NOMO-1 (cell line): ENCODE measurements at regions not wholly inside any gene's neighbourhood (a gene's known extent, or its start where the extent isn't known, plus 50 kb on each side); places are given as distances from the start of the nearest gene placed in this dataset.

Experiments used
- DNase-seq, 2 experiments: peaks; one replicate each; lab custom pipeline; 2025; ENCODE audit not compliant: unreplicated experiment in 2 of 2; lab: John Stamatoyannopoulos, UW

DNA sequence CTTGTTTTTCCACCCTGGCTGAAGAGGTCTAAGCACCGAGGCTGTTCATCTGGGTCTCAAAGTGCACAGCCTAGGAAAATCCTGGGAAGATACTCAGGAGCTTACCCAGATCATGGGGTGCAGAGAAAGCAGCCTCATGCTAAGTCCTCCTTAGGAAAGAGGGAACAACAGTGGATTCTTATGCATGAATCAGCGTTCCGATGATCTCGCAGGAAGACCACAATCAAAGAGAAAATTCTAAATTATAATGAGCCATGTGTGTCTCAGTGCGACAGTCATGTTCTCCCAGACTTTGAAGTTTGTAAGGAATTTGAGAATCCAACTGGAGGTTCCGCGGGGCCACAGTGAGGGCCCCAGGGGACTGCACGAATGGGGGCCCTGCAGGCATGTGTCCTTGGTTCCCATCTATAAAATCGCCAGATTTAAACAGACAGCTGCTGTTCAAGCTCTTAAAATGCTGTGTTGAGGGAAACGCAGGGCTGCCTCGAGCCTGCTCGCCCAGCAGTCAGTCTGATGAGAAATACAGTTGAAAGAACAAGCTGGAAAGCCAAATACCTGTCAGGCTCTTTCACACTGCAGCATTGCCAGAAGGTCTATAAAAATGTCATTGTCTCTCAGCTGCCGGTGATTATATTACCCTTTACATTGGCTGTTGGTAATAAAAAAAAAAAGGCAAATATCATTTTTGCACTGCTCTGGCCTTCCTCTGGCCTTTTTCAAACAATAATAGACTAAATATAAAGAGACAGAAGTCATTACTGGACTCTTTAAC, 152.1 kb downstream of the PMP22 start:
- DNase-seq: no peak

DNA sequence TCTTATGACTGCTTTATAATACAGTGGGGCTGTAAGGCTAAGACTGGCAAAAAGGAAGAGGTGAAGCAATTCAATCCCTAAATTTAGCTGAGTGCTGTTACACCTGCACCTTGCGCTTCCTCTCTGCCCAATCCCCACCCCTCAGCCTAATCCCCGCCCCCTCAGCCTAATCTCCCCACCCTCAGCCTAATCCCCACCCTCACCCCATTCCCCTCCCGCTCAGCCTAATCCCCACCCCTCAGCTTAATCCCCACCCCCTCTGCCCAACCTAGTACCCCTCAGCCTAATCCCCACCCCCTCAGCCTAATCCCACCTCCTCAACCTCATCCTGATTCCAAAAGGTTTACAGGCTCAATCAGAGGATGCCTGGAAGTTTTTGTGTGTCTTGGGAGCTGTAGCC, 155.5 kb downstream of the PMP22 start:
- no peak for DNase-seq

DNA sequence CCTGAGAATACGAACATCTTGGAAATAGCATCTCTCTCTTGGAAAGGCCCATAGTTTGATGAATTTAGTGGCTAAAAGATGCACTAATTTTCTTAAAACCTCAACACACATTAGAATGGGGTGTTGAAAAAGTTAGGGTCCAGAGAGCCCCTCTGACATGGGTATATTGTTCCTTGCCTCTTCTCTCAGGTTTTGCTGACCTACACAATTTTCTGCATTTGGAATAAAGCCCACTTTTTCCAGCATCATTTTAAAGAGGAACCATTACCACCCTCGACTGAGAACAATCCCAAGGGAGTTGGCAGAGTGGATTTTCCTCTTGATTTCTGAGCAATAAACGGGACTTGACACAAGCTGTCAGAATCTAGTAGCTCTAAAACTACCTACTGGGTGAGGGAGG, 156.1 kb downstream of the PMP22 start:
- DNase-seq: no peak

DNA sequence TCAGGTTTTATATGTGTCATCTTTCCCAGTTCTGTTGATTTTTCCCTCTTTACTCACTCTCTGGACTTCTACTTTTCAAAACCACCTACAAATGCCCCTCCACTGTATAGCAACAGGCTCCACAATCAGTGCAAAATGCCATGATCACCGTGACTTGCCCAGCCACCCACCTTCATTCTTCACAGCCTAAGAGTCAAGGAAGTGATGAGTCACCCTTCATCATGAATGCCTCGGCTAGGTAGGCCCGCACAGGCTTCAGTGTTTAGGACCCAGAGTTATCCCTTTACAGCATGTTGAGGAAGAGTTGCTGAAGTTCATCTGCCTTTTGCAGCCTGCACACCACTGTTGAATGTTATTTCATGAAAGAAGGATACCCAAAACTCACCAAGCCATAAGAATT, 158.6 kb downstream of the PMP22 start:
- DNase-seq: no peak

DNA sequence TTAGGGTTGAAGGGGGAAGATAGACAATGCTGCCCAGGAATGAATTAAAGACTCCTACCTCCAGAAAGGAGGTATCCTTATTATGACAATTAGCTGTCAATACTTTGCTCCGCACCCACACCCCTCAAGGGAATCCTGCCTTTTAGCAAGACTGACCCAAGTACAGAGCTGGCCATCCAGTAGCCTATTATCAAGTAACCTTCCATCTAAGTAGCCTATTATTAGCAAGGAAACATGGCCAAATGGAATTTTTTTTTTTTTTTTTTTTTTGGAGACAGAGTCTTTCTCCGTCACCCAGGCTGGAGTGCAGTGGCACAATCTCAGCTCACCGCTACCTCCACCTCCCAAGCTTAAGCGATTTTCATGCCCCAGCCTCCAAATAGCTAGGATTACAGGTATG, 161.3 kb downstream of the PMP22 start:
- DNase-seq: no peak

DNA sequence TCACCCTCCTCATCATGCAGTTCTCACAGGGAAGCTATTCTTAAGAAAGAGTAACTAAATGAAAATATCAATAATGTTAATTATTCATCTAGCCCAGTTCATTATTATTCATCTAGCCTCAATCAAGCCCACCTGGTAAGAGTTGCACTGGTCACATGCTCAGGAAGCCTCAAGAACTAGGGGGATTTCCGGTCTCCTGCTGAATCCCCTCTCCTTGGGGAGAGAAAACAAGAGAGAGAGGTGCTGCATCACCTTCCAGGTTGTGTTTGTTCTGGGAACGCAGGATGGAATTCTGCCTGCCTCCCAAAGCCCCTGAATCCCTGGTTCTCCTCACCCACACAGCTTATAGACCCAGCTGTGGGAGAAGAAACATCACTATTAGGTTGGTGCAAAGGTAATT, 164.0 kb downstream of the PMP22 start:
- no peak for DNase-seq

DNA sequence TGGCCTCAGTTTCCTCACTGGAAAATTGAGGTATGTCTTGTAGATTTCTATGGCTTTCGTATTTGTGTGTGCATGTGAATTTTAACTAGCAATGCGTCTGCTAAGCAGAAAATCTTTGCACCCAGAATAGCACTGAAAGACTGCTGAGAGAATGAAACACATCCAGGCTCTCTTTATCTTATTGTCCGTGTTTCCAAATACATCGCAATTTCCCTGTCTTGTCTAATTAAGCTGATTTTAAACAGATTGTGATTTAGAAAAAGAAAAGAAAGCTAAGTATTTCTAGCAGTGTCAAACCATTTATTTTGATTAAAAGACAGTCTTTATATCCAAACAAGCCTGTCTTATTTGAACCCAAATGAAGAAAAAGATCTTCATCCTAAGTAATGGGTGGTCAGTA, 168.6 kb downstream of the PMP22 start:
- no peak for DNase-seq

DNA sequence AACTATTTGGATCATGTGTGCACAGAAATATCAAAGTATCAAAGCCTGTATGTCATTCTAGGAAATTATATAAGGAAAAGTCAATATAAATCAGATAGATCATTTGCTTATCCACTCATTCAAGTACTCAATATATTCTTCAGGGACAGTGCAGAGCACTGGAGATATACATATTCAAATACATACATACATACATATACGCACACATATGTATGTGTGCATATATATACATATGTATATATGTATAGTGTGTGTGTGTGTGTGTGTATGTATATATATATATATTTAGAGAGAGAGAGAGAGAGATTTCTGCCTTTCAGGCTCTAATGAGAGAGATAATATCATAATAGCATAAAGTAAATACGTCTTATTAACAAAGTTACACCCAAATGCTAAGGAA, 169.2 kb downstream of the PMP22 start:
- DNase-seq: no peak

DNA sequence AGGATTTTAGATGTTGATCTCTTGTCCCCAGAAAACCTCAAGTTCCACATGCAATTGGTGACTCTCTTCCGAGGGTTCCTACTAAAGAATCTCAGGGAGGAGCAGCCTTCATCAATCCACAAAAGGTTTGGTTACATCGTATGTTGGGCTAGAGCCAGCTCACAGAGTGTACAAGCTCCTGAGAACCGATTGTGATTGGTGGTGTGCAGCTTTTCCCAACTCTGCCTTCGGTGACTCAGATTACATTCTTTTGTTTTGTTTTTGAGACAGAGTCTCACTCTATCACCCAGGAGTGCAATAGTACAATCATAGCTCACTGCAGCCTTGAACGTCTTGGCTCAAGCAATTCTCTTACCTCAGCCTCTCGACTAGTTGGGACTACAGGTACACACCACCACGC, 172.4 kb downstream of the PMP22 start:
- DNase-seq: no peak

DNA sequence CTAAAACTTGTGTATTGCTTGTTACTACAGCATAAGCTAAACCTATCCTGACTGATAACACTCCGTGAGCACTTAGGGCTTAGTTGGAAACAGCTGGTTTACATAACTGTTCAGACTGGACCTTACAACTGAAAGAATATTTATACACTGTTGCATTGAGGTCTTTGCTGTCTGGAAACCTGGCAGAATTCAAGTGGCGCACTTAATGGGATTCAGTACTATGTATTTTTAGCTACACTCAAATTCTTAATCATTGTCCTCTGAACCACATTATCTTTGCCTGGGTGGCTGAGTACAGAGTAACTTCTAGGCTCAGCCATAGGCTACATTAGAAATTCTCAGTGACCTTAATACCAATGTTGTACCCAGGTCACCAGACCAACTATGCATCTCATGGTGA, 172.9 kb downstream of the PMP22 start:
- DNase-seq: no peak

DNA sequence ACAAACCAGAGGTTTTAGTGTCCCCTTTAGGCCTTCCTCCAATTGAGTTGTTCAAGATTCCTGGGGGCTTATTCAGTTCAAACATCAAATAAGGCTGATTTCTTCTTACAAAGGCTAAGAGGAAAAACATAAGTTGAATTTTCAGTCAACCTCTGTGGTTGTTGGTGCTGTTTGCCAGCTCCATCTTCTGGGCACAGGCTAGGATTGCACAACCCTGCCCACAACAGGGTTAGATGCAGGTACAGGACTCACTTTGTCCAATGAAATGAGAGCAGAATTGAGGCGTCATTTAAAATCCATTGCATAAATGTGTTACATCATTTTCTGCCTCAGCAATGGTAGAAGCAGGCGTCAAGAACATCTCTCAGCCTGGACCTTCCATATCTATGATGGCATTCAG, 173.3 kb downstream of the PMP22 start:
- DNase-seq: no peak

DNA sequence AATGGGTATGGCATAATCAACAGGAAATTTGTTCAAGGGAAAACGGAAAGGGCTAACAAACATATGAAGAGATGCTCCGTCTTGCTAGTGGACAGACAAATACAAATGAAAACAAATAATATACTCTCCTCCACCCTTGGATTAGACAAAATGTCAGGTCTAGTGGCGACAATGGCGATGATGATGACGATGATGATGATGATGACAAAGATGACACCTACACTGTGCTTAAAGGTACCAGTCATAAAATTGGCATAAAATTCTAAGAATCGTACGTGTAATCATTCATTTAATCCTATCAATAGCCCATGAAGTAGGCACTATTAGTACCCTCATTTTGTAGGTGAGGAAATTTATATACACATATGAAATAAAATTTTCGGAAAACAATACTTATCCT, 174.6 kb downstream of the PMP22 start:
- no peak for DNase-seq

DNA sequence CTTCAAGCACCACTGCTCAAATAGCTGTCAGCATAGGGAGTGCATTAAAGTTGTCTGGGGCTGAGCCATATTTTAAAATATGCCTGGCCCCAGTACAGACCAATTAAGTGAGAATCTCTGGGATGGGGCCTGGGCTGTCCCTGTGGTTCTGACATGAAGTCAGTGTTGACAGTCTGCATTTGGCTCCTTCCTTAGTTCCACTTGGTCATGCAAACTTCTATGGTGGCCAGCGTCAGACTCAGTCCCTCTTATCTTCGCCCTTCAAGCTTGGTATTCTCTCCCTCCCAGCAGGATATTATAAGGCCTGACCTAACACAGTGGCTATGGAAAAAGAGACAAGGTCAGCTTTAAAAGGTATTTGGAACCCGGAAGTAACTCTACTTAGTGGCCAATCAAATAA, 177.2 kb downstream of the PMP22 start:
- no peak for DNase-seq

DNA sequence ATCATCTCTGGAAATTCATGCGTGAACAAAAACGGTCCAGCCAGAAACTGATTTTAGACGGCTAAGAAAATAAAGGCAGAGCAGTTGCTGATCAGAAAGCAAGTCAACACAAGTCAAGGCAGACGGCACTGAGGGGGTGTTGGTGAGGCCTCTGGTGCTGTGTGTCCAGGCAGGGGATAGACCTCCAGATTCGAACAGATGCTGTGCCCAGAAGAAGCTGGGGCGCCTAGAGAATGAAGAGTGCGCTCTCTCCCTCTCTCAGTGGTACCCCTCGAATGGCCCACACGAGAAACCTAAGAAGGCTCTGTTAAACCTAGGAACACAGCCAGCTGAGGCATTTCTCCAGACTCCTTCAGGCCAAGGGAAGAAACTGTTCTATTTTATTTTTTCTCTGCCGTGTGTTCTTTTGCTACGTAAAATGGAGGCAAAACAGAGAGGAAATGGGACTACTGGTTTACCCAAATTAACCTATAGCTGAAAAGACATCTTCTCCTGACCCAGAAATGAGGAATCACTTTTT, 178.3 kb downstream of the PMP22 start:
- DNase-seq: no peak

DNA sequence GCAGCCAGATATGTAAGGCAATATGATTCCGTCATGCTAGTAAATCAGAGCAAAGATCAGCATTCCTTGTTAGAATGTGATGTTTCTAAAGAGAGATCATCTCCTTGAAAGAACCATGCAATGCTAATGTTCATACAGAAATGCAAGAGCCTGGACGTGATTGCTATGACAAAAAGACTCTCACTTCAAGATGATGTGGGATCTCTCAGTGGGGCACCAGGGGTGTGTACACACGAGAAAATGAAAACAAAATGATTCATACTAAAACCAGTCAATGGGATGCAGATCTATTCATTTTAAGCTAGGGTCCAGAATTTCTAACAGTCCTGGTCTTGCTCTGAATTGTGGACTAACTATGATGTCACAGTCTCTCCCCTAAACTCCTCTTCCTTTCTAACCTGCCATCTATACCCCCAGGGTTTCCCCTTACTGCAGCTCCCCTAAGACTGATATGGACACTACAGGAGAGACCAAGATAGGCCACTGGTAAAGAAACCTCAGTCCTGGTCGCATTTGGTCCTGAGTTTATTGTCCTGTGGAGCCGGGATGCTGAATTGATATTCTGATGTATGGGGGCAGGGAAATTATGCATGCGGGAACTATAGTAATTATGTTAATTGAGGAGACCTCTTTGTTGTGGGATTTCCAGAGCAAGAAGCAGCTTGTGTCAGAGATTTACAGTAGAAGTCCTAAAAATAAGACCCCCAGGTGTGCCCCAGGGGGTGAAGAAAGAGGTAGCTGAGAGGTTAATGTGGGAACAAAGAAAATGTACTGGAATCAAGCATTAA, 179.0 kb downstream of the PMP22 start:
- no peak for DNase-seq

DNA sequence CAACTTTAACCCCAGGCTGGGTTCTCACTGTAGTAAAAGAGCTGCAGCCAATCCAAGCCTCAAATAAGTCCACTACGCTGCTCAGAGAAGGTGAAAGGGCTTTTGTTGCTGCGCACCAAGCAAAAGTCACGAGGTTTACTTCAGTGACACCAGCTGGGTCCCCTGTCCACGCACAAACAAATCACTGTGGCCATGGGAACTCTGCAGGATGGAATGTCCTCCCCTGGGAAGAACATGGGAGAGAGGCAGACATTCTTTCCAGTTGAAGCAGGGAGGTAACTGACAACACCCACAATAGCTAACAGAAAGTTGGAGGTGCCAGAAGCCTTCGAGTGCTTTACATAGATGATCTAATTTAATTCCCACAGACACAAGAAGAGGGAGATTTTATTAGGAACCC, 181.9 kb downstream of the PMP22 start:
- DNase-seq: no peak

DNA sequence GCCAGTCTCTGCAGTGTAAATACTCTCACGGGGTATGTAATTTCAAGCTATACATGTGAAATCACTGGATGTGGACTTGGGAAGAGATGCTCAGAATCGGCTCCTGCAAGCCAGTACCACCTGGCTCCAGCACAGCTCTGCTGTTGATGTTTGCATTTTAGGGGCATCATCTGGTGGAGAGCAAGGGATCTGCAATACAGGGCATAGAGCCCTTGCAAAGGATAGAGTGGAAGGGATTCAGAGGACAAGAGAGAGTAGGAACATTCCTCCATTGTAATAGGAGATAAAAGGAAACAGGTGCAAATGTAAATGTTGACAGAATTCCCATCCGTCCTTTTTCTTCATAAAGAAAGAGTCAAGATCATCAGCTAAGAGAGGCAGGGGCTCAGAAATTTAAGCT, 184.1 kb downstream of the PMP22 start:
- no peak for DNase-seq

DNA sequence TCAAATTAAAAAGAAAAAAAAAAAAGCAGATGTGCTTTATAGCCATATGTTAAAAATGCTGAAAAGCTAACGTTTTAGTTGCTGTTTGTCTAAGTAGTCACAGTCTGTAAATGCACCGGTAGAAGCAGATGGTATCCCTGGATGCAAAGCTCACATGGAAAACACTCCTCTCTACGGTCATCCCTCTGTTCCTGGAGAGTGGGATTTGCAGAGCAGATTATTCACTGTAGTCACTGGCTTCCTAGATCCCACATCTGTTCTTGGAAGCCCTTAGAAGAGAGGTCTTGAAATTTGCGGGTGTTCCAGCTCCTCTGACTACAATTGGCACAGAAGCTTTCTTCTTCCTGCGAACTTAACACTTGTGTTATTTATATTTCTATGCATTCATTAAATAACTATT, 186.6 kb downstream of the PMP22 start:
- no peak for DNase-seq

DNA sequence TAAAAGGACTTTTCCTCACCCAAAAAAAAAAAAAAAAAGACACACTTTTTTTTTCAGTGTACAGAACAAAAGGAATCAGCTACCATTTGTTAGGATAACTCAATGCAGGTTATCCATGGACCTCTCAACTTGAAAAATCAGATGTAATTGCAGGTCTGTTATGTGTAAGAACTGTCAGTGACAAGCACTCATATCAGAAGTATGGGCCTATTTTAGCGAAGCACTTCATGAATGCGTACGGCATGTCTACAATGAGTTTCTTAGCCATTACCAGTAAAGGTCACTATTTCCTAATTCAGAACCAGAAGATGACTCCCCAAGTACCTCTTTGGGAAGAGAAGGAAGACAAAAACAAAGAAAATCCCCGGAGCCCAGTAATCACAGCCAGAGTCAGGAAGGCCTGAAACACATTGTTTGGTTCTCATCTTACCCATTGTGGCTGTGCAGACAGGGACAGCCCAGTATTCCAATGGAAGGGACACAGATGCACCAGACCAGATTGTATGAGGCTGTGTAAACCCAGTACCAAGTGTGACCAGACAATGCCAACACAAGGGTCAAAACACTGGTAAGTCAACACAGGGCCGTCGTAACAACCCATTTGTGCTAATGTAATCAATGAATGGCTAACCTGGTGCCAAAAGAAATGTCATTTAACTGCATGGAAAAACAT, 188.0 kb downstream of the PMP22 start:
- DNase-seq: no peak

DNA sequence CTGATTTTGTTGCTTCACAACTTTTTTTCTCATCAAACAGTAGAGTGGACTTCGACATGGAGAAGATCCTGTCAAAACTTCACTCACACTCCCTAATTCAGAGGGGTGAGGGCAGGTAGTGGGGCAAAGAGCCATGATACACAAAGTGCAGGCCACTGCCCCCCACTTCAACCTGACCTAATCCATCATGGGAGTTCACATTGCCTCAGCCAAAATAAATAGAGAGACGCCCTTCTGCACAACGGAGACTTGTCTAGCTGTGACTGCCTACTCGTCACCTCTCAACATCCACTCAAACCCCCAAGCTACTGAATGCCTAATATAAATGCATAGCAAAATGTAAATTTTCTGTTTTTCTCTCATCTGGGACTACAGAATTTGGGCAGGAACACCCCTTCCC, 213.2 kb downstream of the PMP22 start:
- no peak for DNase-seq

DNA sequence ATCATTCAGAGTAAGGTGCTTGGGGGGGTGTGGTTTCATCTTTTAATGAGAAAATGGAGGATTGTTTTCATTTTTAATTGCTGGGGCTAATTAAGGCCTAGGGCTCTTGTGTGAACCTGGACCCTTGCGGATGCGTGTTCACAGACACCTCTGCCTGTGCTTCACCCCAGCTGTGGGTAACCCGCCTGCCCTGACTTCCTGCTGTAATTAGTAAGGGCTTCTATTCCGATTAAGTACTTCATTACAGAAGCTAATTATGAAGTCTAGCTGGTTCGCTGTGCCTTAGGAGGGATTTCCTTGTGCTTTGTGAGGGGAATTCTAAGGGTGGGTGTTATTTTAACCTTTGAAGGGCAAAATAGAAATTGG, 215.3 kb downstream of the PMP22 start:
- no peak for DNase-seq
